AG04450 (cell line): ENCODE measurements at regions not wholly inside any gene's neighbourhood (a gene's known extent, or its start where the extent isn't known, plus 50 kb on each side); places are given as distances from the start of the nearest gene placed in this dataset.

Source experiments
- CTCF ChIA-PET: fragments of 300-600, 350-600 bp; formaldehyde crosslinking; extraction: SDS; loops from one replicate; lab custom pipeline; 2022; ENCODE audit warnings: antibody characterized with exemption, inconsistent platforms; lab: Charles Lee
- POLR2A ChIA-PET: fragments of 350-600 bp; formaldehyde crosslinking; extraction: SDS; loops from one replicate; lab custom pipeline; 2021; ENCODE audit warnings: antibody characterized with exemption, inconsistent platforms; lab: Yijun Ruan, JAX
- DNase-seq: peaks from one replicate; pipeline ENCODE4 v3.0.0-alpha.2; 2011; ENCODE audit warnings: low read depth, low spot score
- H3K27ac ChIP-seq: one replicate; pipeline ENCODE4 v1.5.1; 2012; ENCODE audit warnings: low read depth, low read length, control low read depth
- H3K27me3 ChIP-seq: one replicate; pipeline ENCODE4 v1.6.0; 2012; ENCODE audit warnings: low read length; ENCODE audit not compliant: control insufficient read depth, insufficient read depth
- H3K4me3 ChIP-seq: 2 replicates; pipeline ENCODE4 v1.5.1; 2011; ENCODE audit warnings: mild to moderate bottlenecking, low read depth, low read length, control low read depth
- H3K9me3 ChIP-seq: 2 replicates; pipeline ENCODE4 v1.5.1; 2012; ENCODE audit warnings: low read length; ENCODE audit not compliant: control insufficient read depth, insufficient read depth
- TF ChIP-seq, protein P1 (sequence below): IDR thresholded peaks from 2 replicates; pipeline ENCODE4 v1.5.1; 2011; ENCODE audit warnings: low read depth, low read length, control low read depth, inconsistent platforms

DNA sequence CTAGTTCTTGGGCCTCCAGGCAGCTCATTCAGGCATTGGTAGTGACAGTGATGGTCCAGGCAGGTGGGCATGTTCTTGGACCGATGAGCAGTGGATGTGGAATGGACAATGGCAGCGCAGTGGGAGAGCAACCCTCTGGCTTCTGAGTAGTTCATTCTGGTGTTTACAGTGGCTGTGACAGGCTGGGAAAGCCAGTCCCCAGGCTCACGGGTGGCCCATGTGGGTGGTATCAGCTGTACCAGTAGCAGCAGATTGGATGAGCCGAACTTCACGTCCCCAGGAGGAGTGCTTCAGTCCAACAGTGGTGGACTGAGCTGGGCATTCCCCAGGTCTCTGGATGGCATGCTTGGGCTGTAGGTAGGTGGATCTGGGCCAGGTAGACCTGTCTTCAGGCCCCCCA lies 515.6 kb upstream of the ACO1 start:
- TF ChIP-seq, protein P1, sequence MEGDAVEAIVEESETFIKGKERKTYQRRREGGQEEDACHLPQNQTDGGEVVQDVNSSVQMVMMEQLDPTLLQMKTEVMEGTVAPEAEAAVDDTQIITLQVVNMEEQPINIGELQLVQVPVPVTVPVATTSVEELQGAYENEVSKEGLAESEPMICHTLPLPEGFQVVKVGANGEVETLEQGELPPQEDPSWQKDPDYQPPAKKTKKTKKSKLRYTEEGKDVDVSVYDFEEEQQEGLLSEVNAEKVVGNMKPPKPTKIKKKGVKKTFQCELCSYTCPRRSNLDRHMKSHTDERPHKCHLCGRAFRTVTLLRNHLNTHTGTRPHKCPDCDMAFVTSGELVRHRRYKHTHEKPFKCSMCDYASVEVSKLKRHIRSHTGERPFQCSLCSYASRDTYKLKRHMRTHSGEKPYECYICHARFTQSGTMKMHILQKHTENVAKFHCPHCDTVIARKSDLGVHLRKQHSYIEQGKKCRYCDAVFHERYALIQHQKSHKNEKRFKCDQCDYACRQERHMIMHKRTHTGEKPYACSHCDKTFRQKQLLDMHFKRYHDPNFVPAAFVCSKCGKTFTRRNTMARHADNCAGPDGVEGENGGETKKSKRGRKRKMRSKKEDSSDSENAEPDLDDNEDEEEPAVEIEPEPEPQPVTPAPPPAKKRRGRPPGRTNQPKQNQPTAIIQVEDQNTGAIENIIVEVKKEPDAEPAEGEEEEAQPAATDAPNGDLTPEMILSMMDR: no peak
- CTCF ChIA-PET: no interaction called here
- Histone ChIP-seq H3K4me3 (no peak overlapping the region), H3K27me3 (no peaks in the 10 kb centered on the region), H3K9me3 (peaks cover 10% of the 10 kb centered on the region), H3K27ac (no peak overlapping the region)
- no peak for DNase-seq
- POLR2A ChIA-PET: no interaction called here

DNA sequence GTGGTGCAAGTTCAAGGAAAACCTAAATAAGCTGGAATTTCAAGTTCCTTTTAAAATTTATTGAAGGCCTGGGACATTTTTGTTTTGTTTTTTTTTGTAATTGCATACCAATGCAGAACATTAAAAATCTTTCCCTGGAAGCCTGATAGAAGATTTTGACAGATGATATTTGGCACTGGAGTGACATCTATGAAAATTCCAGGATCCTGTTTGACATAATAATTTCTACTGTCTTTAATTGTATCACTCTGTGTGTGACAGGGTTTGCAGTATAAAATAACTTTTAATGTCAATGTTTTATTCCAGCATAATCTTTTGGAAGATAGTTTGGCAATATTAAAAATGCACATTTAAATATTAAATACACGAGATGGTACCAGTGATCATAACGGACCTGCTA lies 514.2 kb upstream of the ACO1 start:
- DNase-seq: no peak
- H3K27me3 ChIP-seq: no peaks in the 10 kb centered on the region
- ChIA-PET POLR2A (no interaction called here), CTCF (no interaction called here)
- peaks cover 10% of the 10 kb centered on the region for H3K9me3 ChIP-seq
- no peak overlapping the region for H3K27ac ChIP-seq
- TF ChIP-seq, protein P1: no peak
- H3K4me3 ChIP-seq: no peak overlapping the region

DNA sequence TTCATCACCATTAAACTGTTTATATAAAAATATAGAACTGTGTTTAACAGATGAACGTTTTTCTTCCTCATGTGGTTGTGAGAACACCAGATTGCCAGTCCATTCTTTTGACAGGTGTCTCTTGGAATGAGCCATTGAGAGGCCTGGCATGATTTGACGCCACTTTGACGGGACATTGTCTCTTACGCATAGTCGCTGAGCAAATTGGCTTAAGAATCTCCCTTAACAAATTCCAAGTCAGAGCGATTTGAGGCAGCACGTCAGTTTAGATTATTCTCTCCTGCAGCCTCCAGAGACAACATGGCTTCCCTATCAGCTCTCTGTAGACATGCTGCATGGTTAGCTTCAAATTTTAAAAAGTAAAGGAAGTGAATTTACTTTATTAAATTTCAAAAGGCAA lies 510.7 kb upstream of the ACO1 start:
- Histone ChIP-seq H3K9me3 (peaks cover 8% of the 10 kb centered on the region), H3K27ac (no peak overlapping the region), H3K4me3 (no peak overlapping the region), H3K27me3 (no peaks in the 10 kb centered on the region)
- TF ChIP-seq, protein P1: no peak
- no peak for DNase-seq
- ChIA-PET CTCF (no interaction called here), POLR2A (no interaction called here)

DNA sequence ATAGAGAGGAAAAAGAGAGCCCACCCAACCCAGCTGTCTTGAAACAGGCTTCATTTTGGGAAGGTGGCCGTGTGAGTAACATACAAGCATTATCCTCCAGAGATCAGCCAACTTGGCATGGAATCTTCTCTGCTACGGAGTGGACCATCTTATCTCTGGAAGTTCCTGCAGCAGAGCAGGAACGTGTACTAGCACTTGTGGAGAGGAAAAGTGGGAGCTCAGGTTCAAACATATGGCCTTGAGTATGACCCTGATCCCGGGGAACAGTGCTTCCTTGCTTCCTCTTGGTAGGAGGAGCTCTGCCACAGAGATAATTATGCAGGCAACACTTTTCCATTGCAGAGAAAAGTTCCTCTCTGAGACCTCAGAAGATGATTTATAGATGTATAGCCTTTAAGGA lies 490.4 kb upstream of the ACO1 start:
- no peak overlapping the region for H3K27ac ChIP-seq
- TF ChIP-seq, protein P1: no peak
- no peak overlapping the region for H3K4me3 ChIP-seq
- no peaks in the 10 kb centered on the region for H3K27me3 ChIP-seq
- peaks cover 5% of the 10 kb centered on the region for H3K9me3 ChIP-seq
- POLR2A ChIA-PET: no interaction called here
- CTCF ChIA-PET: no interaction called here
- no peak for DNase-seq

DNA sequence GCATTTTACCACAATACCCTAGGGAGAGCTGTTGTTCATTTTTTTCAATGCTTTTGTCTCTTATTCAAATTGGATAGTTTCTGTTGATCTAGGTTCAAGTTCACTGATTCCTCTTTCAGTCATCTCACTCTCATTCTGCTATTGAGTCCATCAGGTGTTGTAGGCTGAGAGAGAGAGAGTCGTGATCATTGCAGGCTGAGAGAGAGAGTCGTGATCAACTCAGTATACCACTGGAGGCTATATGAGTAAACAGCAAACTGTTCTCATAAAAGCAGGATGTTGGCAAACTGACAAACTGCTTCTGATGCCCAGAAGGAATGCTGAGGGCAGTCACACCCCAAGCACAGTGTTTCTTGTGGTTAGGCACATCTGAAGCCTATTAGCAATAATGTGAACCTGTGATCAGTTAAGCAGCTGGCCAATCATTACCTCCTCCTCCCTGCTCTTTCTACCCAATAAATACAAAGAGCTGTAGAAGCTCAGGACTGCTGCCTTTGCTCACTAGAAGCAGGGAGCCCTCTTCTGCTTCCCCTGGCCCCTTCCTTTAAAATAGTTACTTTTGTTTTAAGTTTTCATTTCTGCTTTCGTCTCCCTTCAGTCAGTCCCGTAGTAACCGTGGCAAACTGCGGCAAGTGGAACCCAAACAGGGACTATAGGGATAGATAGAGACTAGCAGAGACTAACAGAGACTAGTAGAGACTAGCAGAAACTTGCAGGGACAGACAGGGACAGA lies 476.1 kb upstream of the ACO1 start:
- ChIA-PET CTCF (no interaction called here), POLR2A (no interaction called here)
- Histone ChIP-seq H3K27me3 (no peaks in the 10 kb centered on the region), H3K9me3 (peaks cover 12% of the 10 kb centered on the region; the same call in 1 of the 2 replicates), H3K4me3 (no peak overlapping the region), H3K27ac (no peak overlapping the region)
- DNase-seq: no peak
- TF ChIP-seq, protein P1: no peak
